ELF-1 (cell line): ENCODE measurements at regions not wholly inside any gene's neighbourhood (a gene's known extent, or its start where the extent isn't known, plus 50 kb on each side); places are given as distances from the start of the nearest gene placed in this dataset.
"Not testable (repeated sequence)": the region's sequence is repeated elsewhere in the genome, so short reads cannot be mapped to it uniquely, and the experiment has no call there.

Source experiments
- DNase-seq: peaks from one replicate; pipeline ENCODE4 v3.0.0-alpha.2; 2016; ENCODE audit warnings: low read depth, low spot score

DNA sequence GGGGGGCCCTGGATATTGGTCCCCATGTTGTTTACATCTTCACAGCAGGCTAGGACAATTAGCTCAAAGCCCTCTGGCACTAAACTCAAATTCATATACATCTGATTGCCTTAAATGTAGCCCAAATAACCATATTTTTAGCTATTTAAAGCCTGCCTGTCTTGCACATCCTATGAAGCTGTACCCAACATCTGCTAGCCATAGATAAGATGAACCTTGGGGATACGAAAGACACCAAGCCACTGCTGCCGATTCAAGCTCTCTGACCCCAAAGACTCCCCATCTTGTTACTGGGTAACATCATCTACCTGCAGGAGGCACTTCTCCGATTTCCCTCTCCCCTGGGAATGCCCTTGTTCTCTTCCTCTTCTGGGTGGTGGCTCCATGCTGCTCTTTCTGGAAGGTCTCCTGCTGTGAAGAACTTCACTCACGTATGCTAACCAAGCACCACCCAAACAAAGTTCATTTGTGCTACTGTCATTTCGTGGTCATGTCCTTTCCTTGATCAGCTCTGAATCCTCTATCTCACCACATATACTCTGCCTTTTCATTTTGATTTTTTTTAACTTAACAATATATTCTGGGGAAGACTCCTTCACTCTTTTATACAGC is 107.7 kb upstream of the ATXN3L start:
- DNase-seq = no peak

GRCh38 chrX:13420545-13421183 is 100.8 kb upstream of the ATXN3L start:
- DNase-seq = no peak

DNA sequence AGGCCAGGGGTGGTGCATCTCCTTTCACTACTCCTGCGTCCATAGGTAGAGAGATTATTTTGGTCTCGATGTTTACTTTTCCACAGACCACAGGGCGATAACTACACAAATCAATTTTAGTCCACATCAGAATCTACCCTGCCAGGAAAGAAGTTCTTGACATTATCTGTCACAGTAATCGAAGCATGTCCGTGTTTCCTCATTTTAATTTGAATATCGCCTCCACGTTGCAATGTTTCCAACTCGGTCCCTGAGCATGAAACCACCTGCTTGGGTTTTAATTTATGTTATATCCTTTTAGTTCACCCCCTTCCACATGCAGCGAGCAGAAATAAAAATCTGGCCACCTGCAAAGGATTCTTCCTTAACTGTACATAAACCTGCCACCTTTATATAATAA is 100.1 kb upstream of the ATXN3L start:
- no peak for DNase-seq

GRCh38 chrX:13419276-13419675 is 99.4 kb upstream of the ATXN3L start:
- no peak for DNase-seq

GRCh38 chrX:13418126-13419097 is 98.6 kb upstream of the ATXN3L start:
- peak; percentile 76 for DNase-seq

DNA sequence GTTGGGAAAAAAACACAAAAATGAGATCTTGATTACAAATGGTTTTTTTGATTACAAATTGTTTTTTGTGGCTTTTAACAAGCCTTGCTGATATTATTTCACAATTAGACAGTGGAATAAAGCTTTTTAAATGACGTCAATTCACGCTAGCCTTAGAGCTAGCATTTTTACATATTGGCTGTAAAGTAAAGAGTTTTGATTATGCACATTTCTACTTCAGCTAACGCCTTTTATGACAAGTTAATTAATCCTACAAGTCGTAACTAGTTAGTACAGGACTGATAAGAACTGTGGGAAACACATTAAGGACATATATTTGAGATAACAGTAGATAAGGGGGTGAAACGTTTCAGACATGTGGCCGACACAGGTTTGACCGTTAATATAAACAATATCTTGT is 95.7 kb upstream of the ATXN3L start:
- DNase-seq = no peak

DNA sequence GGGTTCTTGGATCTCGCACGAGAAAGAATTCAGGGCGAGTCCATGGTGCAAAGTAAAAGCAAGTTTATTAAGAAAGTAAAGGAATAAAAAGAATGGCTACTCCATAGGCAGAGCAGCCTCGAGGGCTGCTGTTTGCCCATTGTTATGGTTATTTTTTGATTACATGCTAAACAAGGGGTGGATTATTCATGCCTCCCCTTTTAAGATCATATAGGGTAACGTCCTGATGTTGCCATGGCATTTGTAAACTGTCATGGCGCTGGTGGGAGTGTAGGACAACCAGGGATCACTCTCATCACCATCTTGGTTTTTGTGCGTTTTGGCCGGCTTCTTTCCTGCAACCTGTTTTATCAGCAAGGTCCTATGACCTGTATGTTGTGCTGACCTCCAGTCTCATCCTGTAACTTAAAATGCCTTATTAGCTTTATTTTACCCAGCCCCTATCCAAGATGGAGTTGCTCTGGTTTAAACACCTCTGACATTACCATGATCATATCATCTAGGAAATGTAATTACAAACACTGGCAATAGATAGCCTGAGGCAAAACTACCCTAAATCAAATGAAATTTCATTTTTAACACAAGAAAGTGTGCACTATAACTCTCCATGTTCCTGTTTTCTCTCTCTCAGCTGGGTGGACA is 94.3 kb upstream of the ATXN3L start:
- DNase-seq = peak; percentile 53

DNA sequence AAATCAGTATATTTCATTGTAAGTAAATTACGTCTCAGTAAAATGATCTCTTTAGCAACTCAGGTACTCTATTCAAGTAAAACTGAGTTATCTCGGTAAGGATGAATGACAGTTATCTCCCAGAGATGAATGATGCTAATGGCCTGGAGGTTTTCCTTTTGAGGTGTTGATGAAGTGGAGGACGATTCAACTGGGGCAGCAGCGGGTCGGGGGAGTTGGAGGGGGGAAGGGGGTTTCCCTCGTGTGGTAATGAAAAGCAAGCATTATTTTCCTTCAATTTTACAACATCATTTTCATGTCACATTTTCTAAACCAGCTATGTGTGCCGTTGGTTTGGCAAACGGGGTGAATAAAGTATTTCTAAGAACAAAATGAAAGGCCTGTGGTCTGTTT is 92.4 kb upstream of the ATXN3L start:
- DNase-seq = no peak

GRCh38 chrX:13411496-13412207 is 91.8 kb upstream of the ATXN3L start:
- no peak for DNase-seq

- DNase-seq = not testable (repeated sequence)
Measured at GRCh38 chrX:13408599-13408998, 88.7 kb upstream of the ATXN3L start.

DNA sequence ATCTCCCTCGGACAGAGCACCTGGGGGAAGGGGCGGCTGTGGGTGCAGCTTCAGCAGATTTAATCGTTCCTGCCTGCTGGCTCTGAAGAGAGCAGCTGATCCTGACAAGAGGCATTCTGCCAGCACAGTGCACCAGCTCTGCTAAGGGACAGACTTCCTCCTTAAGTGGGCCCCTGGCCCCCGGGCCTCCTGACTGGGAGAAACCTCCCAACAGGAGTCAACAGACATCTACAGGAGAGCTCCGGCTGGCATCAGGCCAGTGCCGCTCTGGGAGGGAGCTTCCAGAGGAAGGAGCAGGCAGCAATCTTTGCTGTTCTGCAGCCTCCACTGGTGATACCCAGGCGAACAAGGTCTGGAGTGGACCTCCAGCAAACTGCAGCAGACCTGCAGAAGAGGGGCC is 84.9 kb upstream of the ATXN3L start:
- DNase-seq = not testable (repeated sequence)

GRCh38 chrX:13404364-13404763 is 84.5 kb upstream of the ATXN3L start:
- peak; percentile 52 for DNase-seq

DNA sequence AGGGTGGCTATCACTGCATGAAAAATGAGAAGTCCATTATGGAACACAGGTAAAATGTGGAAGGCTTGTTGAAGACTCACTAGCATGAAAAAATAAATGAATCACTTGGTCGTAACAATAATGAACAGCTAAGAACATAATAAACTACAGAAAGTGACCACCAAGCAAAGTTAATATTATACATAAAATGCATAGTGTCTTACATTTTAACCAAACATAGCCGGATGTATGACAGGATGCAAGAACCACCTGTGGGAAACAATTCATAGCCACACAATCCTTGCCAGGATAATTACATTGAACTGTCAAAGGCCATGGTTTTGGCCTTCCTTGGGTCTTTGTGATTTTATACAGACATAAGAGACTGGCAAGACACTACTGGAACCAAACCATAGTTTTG is 81.9 kb upstream of the ATXN3L start:
- no peak for DNase-seq

GRCh38 chrX:13398839-13399238 is 79.0 kb upstream of the ATXN3L start:
- DNase-seq = no peak

- peak; percentile 88 for DNase-seq
Measured at GRCh38 chrX:13397878-13398818, 78.3 kb upstream of the ATXN3L start.

- no peak for DNase-seq
Measured at GRCh38 chrX:13396924-13397323, 77.1 kb upstream of the ATXN3L start.

DNA sequence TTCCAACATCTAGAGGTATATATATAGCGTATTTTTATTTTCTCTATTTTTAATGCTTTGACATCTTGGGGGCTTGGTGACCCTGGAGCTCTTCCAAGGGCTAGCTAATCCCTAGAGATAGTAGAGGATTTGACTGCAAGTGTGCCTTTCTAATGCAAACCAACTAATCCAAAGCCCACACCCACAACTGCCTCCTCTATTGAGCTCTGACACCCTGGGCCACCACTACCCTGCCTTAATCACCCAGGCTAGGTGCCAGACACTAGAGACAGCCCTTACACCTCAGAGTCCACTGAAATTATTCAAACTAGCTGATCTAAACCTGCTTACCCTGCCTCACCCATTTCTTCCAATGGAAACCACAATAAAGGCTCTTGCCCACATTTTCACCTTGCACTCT is 69.6 kb upstream of the ATXN3L start:
- DNase-seq = no peak

DNA sequence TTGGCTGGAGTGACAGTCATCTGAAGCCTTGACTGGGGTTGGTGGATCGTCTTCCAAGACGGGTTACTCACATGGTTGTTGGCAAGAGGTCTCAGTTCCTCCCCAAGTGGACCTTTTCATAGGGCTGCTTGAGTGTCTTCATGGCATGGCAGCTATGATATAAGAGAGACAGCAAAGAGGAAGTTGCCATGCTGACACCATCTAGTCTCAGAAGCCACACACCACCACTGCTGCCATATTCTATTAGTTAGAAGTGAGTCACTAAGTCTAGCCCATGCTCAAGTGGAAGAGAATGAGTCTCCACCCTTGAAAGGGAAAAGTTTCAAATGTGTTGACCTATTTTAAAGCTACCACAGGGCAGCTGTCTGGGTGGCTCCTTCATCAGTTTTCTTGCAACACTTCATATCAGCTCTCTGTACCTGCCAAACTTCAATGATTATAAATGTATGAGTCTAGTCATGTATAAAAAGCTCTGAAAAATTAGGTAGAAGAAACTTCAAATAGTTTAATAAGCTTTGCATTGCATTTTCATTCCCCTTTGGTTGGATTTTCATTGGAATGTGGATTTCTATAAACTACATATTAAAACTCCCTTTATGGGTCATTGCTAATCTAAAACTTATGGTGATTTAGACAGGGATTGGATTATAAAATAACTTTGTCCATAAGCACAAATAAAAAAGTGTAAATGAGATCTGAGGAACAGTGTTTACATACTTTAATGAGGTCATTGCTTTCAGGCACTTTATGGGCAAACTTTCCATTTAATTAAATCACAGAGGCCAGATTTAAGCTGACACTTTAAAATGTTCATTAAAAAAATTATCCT is 68.0 kb upstream of the ATXN3L start:
- no peak for DNase-seq

DNA sequence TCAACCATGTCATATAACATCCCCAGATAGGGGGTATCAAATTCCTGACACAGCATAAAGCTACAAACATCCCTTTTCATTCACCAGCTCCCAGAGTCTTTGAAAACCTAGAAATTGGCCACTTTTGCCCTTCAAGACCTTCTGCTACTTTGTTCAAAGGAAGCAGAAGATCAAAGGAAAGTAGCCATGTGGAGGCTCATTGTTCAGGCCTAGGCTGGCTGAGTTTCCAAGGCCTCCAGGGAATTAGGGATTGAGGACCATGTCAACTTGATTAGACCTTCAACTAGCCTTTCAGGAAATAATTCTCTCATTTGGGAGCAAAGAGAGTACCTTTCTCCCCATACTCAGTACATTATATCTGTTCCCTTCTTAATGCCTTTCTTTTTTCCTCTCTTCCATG is 66.8 kb upstream of the ATXN3L start:
- DNase-seq = peak; percentile 74
